Kidney epithelial cell (primary cell): ENCODE measurements at regions not wholly inside any gene's neighbourhood (a gene's known extent, or its start where the extent isn't known, plus 50 kb on each side); places are given as distances from the start of the nearest gene placed in this dataset.
"Not testable (repeated sequence)": the region's sequence is repeated elsewhere in the genome, so short reads cannot be mapped to it uniquely, and the experiment has no call there.

Source experiments
- DNase-seq: peaks from one replicate; pipeline ENCODE4 v3.0.0-alpha.2; 2010; ENCODE audit warnings: low read depth
- H3K27me3 ChIP-seq: 2 replicates; pipeline ENCODE4 v1.6.0; 2011; ENCODE audit warnings: low read length; ENCODE audit not compliant: control insufficient read depth, insufficient read depth
- H3K36me3 ChIP-seq: 2 replicates; pipeline ENCODE4 v1.5.1; 2011; ENCODE audit warnings: low read length; ENCODE audit not compliant: control insufficient read depth, insufficient read depth
- H3K4me3 ChIP-seq: 2 replicates; pipeline ENCODE4 v1.5.1; 2011; ENCODE audit warnings: low read depth, mild to moderate bottlenecking, control low read depth, low read length
- CTCF ChIP-seq: IDR thresholded peaks from 2 replicates; pipeline ENCODE4 v1.5.1; 2011; ENCODE audit warnings: mild to moderate bottlenecking, moderate library complexity, low read length, control low read depth, inconsistent platforms; ENCODE audit not compliant: insufficient read depth, poor library complexity, severe bottlenecking

- H3K36me3 ChIP-seq = no peaks in the 10 kb centered on the region
- no peaks in the 10 kb centered on the region for H3K27me3 ChIP-seq
- no peak for DNase-seq
- H3K4me3 ChIP-seq = no peak overlapping the region
- TF ChIP-seq CTCF = no peak
Measured at GRCh38 chr3:107458871-107459270, 63.9 kb upstream of the BBX start.

GRCh38 chr3:107461721-107462120 is 61.0 kb upstream of the BBX start:
- no peak for TF ChIP-seq CTCF
- no peak for DNase-seq
- Histone ChIP-seq H3K4me3 (no peak overlapping the region), H3K36me3 (no peaks in the 10 kb centered on the region), H3K27me3 (no peaks in the 10 kb centered on the region)

GRCh38 chr3:107464037-107464436 is 58.7 kb upstream of the BBX start:
- H3K4me3 ChIP-seq = no peak overlapping the region
- H3K36me3 ChIP-seq = no peaks in the 10 kb centered on the region
- no peak for TF ChIP-seq CTCF
- H3K27me3 ChIP-seq = no peaks in the 10 kb centered on the region
- DNase-seq = no peak

- TF ChIP-seq CTCF = no peak
- H3K4me3 ChIP-seq = no peak overlapping the region
Measured at GRCh38 chr3:107465064-107465631, 57.6 kb upstream of the BBX start.

GRCh38 chr3:107468782-107469181 is 54.0 kb upstream of the BBX start:
- no peak for DNase-seq
- Histone ChIP-seq H3K27me3 (no peaks in the 10 kb centered on the region), H3K4me3 (no peak overlapping the region), H3K36me3 (no peaks in the 10 kb centered on the region)
- no peak for TF ChIP-seq CTCF

More at GRCh38 chr3:107465064-107465631, 57.6 kb upstream of the BBX start:
- no peak for DNase-seq
- Histone ChIP-seq H3K36me3 (no peaks in the 10 kb centered on the region), H3K27me3 (no peaks in the 10 kb centered on the region)

GRCh38 chr3:107470496-107470895 is 52.3 kb upstream of the BBX start:
- not testable (repeated sequence) for DNase-seq, H3K36me3 ChIP-seq, H3K27me3 ChIP-seq, H3K4me3 ChIP-seq
